ENCODE measurements at regions not wholly inside any gene's neighbourhood (a gene's known extent, or its start where the extent isn't known, plus 50 kb on each side); places are given as distances from the start of the nearest gene placed in this dataset.

DNA sequence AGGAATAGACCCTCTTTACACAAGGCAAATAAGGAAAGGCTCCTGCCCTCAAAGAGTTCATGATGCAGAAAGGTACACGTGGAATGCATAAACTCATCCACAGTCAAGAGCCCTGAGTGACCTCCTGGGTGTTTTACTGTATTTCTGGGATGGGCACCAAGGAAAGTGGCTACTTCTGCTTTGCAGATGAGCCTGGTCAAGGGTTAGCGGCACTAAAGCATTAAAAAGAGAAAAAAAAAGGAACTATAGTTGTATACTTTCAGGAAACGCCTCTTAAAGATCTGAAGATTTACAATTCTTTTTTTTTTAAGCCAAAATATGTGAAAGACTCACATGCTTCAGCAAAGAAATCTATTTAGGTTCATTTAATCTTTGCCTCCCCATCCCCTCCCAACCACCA is 366.2 kb upstream of the PDE4D start:
- DNase-seq (ENCODE audit: low spot score) = no peak

DNA sequence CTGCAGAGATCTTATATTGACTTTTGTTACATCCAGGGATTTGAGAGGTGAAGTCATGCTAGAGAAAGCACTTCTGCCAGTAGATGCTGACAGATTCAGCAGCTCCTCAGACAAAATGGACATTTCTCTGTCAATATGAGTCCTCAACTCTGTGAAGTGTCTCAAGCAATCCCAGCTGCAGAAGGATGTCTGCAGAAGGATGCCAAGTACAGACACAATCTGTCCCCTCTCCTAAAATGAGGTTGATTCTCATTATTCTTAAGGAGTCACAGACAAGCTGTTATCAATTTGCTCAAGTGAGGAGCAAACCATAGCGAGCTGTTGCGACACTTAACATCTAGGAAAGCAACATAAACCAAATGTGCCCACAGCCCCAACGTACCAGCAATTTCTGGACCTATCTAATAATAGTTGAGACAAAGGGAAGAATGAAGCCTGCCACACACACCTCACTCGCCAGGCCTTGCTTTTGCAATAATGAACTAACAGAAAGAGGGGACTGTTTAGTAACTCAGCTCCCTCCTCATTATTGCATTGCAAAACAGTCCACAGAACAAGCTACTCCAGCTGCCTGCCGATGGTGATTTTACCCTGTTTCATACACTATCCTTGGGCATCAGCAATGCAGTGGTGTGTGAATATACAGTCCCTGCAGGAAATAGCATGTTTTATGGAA is 364.2 kb upstream of the PDE4D start:
- no peak for DNase-seq (ENCODE audit: low spot score)

DNA sequence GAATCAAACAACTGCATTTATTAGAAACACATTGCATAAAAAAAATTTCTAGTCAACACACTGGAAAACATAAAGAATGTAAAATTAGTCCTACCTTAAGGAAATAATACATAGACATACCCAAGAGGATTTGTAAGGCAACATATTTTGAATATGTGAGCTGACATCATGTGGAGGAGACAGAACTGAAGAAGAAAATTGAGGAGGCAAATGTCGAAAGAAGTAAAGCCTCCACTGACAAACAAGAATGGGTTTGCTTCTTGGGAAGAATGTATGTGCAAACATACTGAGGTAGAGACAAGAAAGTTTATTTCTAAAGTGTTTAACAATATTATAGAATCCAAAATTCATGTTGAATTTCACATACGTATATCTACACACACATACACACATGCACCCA is 363.0 kb upstream of the PDE4D start:
- DNase-seq (ENCODE audit: low spot score) = no peak

DNA sequence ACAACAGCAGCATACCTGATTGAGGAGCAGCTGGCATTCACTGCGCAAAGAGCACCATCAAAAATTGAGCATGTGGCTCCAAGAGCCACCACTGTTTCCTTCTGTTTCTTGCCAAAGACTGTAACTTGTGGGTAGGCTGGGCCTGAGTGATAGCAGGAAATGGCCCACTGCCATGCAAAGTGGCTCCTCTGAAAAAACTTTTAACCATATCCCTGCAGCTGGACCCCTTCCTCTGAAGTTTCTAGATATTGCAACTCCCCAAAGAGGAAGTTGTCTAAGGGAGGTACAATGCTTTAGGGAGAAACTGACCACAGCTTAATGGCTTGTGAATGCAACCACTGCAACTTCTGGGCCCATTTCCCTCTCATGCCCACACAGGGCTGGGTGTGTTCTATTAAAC is 355.4 kb upstream of the PDE4D start:
- DNase-seq (ENCODE audit: low spot score) = no peak

DNA sequence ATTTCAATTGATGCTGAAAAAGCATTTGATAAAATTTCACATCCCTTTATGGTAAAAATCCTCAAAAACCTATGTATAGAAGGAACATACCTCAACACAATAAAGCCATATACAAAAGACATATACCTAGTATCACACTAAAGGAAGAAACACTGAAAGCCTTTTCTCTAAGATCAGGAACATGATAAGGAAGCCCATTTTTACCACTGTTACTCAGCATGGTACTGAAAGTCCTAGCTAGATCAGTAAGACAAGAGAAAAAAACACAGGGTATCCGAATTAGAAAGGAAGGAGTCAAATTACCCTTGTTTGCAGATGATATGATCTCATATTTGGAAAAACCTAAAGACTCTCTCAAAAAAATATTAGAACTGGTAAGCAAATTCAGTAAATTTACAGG is 350.2 kb upstream of the PDE4D start:
- DNase-seq (ENCODE audit: low spot score) = no peak

DNA sequence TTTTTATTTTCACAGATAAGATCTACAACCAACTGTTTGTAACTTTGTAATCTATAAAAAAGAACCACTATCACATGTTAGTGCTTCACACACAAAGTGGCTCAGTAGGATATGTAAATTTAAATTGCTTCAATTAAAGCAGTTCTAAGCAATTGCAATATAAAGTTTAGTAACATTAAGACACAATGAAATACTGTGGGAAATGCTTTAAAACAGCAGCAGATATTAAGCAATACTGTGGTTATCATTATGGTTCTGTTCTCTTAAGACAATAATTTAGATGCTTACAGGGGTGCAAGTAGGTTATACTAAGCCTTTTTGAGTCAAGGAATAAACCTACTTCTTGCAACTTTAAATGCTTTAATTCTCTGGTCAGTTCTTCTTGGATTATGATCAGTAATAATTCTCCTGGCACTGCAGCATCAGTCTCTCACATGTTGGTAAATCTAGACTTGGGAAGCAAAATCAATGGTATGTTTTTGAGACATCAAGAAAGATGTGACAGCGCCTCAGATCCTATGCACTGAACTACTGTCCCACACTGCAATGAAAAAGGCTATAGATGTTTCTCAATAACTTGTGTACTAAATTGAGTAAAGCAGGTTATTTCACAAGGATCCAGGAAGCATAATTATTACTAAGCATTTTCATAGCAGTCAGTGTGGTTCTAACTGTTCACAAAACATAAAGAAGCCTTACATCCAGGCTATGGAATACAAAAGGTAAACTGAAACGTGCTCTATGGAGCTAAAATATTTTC is 338.7 kb upstream of the PDE4D start:
- DNase-seq (ENCODE audit: low spot score) = no peak

DNA sequence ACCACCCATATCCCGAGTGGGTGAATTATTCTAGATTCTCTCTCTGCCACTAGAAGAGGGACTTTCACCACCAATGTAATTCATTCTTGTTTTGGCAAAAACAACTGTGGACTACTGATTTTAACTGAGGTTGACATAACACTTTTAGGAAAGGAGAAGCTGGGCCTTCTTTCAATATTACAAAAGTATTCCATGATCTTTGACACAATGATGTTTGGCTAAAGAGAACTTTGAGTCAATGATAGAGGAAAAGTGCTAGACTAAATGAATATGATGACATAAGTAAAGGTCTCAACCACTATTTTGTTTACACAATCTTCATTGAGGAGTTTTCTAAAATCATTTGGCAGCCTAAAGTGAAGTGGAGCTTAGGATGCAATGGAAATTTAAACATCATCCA is 336.9 kb upstream of the PDE4D start:
- DNase-seq (ENCODE audit: low spot score) = no peak

DNA sequence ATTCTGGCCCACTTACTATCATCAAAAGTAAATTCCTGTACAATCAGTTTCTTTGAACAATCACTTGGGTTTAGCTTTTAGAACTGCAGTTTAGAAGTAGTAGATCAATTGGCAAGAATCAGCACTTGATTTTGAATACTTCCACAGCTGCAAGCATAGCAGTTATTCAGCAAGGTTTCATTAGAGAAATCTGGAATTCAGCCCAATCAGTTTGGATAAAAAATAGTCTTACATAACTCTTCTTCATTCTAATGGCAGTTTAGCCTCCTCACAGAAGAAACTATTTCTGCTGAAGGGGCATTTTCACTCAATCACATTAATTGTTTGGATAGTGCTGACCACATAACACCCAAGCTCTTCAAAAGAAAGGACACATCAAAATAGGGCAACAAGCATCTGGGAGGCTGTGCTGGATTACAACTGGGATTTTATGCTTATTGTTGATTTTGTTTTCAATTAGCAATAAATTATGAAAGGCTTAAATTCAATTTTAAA is 336.2 kb upstream of the PDE4D start:
- no peak for DNase-seq (ENCODE audit: low spot score)

DNA sequence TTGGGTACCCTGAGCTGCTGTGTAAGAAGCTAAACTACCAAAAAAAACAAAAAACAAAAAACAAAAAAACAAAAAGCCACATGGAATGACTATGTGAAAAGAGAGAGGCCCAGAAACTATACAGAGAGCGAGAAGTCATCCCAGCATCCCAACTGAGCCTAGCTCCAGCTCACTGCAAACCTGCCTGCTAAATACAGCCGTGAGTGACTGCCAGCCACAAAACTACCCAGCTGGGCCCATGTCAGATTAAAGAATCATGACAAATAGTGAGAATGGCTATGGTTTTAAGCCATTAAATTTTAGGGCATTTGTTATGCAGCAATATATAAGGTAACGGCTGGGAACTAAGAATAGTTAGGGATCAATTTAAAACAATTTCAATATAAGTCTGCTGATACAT is 335.1 kb upstream of the PDE4D start:
- no peak for DNase-seq (ENCODE audit: low spot score)

DNA sequence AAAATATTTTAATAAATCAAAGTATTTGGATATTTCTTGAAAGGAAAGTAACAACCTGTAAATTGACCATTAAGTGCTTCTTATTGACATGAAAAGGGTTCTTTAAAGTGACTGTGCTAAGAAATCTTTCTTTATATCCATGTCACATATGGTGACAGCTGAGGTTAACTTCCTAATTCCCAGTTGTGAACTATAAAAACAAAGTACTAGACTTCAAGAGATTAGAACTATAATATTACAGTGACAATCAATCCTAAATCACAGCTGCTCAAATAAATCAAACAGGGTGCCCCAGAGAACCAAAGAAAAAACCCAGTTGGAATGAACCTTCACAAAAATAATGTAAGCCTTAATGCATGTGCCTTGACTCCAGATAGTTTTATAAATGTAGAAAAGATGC is 332.6 kb upstream of the PDE4D start:
- no peak for DNase-seq (ENCODE audit: low spot score)

DNA sequence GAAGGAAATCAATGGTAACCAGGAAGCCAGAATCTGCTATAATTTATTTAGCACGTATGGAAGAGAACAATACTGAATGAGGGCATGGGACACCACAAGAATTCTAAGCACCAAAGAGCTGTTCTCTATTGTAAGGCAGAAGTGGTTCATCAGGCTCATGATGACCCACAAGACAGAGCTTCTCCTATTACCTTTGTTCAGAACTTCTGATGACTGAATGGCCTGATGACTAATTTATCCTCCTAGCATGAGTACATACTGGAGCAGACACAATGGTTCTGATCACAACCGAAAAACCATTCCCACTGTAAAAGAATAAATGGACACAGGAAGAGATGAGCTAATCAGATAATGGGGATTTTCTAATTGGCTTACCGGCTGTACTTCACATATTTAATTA is 329.8 kb upstream of the PDE4D start:
- no peak for DNase-seq (ENCODE audit: low spot score)

DNA sequence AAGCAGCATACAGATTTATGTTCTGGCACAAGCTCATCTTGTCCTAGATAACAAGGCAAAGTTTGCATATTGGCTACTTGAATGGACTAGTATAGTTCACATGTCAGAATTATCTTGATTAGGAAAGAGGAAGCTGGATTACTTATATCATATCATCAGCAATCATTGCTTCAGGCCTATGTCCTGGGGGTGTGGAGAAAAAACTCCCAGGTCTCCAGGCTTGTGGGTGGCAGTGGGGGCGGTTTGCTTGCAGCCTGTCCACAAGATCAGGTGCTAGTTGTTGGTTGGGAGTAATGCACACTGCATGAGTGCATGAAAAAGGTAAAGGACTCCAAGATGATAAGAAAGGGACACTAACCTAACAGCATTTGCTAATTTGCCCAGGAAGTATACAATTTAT is 326.4 kb upstream of the PDE4D start:
- DNase-seq (ENCODE audit: low spot score) = no peak

DNA sequence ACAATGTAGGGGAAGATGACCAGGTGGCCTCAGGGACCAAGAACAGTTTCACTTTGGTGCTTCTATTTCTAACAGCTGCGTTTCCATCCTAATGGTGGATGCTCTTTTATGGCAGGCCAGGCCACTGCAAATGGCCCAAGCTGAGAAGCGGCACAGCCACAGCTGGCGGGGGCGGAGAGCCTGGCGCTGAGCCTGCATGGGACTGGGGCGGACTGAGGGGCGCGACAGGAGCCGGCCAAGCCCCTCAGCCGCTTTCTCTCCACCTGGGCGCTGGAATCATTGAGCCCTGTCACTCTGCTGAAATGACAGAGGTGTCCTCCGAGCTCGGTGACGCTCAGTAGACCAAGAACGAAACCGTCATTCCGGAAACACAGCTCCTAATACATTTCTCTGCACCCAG is 317.3 kb upstream of the PDE4D start:
- no peak for DNase-seq (ENCODE audit: low spot score)

DNA sequence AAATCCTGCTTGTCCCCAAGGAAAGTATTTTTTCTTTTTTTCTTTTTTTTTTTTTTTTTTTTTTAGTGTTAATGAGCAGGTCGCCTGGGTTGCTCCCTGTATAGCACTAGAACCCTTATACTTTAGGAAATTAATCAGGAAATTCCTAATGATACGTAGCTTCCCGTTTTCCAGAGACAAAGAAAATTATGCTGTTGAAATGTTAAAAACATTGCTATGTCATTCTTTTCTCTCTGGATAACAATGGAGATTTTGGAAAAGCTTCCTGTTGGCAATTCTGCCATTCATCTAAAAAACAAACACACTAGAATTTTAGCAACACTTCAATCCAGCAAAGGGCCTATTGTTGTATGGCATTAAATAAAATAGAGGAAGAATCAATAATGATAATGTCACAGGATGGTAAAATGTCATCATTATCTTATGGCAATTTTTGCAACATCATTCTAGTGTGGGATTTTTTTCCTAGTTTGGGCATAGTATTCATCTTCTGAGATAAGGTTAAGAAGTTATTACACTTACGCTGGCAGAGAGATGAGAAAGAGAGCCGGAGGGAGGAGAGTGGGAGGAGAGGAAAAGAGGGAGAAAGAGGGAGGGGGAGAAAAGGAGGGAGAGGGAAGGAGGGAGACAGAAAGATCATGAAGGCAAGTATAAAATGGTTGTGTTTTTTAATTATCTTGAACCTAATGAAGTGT is 315.8 kb upstream of the PDE4D start:
- no peak for DNase-seq (ENCODE audit: low spot score)

DNA sequence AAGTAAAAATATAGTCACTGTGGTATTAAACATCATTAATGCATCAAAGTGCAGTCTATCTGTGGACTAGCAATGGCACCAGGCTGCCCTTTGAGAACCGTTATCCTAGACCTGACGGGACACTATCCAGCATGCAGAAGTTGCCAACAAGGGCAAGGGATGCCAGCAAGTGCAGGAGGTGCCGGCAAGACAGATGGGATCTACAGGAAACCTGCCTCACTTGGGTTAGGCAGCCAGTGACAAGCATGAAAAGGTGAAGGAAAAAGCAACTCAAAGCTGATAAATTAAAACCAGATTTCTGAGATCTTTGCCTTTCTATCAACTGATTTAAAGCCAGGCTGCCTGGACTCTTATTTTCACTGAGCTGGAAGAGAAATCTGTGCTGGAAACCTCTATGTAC is 315.2 kb upstream of the PDE4D start:
- no peak for DNase-seq (ENCODE audit: low spot score)

DNA sequence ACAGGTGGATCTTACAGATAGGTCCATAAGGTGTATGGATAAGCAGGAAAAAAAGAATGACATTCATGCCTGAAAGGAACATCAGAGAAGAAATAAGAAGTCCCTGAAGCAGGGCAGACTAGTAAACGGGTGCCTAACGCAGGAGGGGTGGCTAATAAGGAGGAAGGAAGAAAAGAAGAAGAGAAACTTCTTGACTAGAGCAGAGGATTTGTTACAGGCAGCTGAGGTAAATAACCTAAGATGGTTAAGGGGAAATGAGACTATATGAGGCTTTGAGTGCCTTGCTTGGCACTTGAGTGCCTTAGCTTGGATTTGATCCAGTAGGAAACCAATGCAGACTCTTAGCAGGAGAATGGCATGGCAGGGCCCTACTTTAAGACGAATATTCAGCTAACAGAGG is 313.5 kb upstream of the PDE4D start:
- no peak for DNase-seq (ENCODE audit: low spot score)

DNA sequence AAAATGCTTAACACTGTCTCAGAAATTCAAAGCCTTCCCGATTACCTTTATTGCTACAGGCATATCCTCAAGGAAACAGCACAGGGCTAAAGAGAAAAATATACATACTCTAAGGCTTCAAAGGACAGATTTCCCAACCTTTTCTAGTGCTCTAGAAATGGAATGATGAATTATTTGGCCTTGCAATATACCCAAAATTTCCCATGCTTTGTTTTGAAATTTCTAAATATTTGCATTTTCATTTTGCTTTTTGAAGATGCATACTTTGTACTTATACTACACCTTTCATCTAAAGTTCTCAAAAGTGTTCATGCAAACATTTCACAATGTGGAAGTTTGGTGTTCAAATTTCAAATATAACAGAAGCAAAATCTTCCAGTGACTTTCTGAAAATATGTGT is 312.7 kb upstream of the PDE4D start:
- DNase-seq (ENCODE audit: low spot score) = no peak

DNA sequence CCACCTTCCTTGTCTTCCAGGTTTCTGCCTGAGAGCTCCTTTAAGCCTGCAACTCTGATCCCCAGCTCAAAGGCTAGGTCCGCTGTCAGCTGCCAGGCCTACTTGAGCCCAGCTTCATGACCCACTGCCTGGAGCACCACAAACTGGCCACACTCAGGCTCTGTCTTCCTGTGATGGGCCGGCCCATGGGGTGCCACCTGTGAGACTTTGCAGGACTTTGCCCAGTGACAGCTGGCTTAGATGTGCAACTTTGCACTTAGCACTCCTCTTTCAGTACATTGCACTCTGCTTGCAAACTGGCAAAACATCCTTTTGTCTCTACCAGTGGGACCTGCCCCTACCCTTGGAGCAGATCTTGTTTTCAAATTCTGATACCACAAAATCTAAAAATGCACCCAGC is 311.5 kb upstream of the PDE4D start:
- DNase-seq (ENCODE audit: low spot score) = no peak

DNA sequence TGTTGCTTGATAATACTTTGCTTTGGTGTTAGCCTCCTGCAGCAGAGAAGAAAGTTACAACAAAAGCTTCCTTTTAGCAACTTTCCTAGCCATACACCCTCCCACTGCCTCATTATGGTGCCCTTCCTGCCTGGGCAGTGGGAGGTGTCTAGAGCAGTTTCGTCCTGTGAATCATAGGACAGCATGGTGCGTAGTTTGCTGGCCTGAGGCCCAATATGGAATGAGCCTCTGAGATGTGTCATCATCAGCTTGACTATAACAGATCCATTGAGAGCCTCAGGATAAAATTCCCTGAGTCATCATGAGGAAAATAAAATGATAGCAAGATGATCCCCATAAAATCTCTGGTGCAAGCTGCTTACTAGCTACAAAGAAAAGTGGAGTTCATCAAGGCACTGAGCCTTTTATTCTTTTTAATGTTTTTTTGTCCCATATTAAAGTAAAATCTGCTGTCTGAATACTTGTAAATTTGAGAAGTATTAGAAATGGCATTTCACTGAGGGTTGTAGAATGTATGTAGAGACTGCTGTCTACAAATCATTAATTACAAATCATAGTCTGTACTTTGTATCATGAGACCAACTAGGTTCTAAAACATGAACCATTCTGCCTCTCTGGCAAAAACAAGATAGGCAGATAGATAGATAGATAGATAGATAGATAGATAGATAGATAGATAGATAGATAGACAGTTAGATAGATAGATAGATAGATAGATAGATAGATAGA is 303.0 kb upstream of the PDE4D start:
- DNase-seq (ENCODE audit: low spot score) = peak; percentile 29

DNA sequence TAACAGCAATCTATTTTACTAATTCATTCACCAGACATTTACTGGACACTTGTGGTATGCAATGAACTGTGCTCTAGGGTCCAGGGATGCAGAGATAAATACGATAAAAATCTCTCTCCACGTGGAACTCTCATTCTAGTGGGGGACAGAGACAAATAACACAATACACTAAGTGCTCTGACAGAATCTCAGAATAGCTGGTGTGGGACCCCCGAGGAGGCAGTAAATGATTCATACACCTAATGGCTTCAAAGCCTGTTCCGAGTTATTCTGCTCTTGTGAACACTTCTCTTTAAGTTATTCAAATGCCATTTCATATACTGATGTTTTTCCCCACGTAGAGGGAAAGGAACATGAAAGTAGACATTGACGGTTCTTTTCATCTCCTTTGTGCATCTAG is 302.0 kb upstream of the PDE4D start:
- no peak for DNase-seq (ENCODE audit: low spot score)

DNA sequence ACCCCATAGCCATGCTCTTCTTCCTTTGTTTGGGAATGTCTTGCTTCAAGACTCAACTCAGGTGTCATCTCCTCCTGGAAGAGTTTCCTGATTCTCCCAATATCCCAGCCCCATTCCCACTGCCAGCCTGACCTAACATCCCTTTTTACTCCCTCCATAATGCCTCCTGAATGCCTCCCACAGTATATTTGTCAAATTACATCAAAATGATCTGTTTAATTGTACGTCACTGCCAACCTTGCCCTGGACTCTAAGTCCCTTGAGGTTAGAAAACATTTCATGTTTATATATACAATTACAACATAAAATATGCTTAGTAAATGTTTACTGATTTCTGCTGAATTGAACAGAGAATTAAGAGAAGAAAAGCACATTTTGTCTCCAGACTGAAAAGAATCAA is 301.6 kb upstream of the PDE4D start:
- no peak for DNase-seq (ENCODE audit: low spot score)

DNA sequence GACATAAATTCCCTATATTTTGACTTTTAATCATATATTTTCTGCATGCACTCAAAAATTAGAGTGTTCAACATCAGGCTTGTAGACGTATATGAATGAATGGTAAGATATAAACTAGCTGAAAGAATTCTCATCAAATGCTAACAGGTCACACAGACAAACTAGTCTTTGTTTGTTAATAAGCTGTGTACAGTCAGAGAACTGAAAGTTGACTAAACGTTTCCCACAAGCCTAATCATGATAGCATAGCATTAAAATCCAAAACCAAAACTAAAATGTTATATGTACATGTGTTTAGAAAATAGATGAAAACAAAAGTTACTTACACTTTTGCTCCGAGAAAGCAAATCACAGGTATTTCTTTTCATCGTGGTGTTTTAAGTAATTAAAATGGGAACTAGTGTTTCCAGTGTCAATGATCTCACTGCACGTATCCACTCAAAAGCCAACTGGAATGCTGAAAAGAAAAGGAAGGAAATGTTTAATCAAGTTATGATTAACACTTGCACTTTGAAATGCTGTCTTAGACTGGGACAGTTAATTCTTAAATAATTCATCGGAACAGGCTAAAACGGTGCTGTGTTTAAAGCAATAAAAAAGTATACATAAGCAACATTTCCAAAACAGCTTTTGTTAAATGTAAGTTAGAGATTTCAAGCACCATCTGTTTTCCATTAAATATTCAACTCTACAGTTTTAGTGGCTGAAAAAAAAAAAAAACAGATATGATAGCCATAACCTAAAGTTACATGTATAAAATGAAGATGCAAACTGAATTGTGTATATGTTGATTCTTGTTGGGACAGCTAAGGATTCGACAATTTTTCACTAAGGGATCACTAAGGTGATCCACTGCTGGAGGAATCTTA is 291.9 kb upstream of the PDE4D start:
- no peak for DNase-seq (ENCODE audit: low spot score)

All from GM03348 (cell line).